Heart left ventricle (tissue), 13 donors: ENCODE measurements at regions not wholly inside any gene's neighbourhood (a gene's known extent, or its start where the extent isn't known, plus 50 kb on each side); places are given as distances from the start of the nearest gene placed in this dataset.

ENCODE experiments used
- CTCF ChIP-seq, 12 donors: fragments of 200-600 bp; sonication (generic) in 4 of 12; IDR thresholded peaks; one replicate each; pipeline versions ENCODE4 v1.5.0 to v1.8.0; 2018 to 2022; ENCODE audit warnings: antibody characterized with exemption in 12 of 12, mild to moderate bottlenecking in 5 of 12
- POLR2A ChIP-seq, 2 donors: fragments of 450-650 bp; IDR thresholded peaks; one replicate each; pipeline ENCODE4 v1.6.1; 2017; ENCODE audit warnings: antibody characterized with exemption in 2 of 2, mild to moderate bottlenecking in 2 of 2, moderate library complexity in 2 of 2
- donor health status: ischemic (EF 13 %, LVEDD 7.1; RV severe dilation, severe dysfunction).
- donor health status: DM: no; HTN: yes; CAD: no.
- donor health status: DM: no; HTN: no; CAD: no.
- donor health status: ischemic (EF 25% LVEDD 6.9; RV normal size, moderate dysfunction).
- donor health status: ischemic (EF 25% LVEDD 5.7; RV mildly dilated, moderate dysfunction).
- donor health status: ischemic (EF 35%, LVEDD 5.7; RV mildly dilated, moderate dysfunction).
- donor health status: nonischemic (EF 11% LVEDD 7.7; RV severe dilation, severe dysfunction).
- donor health status: DM: yes; HTN: yes; CAD: no.
- donor health status: PGD.
- donor health status: ischemic (EF 29% LVEDD 5.4; RV normal size, mild dysfunction).
- donor health status: nonischemic (EF 23%, LVEDD 6.1; RV moderate dilation, normal function).

- TF ChIP-seq CTCF (IDR thresholded peaks at IDR 0.05) (no peak), POLR2A (IDR thresholded peaks at IDR 0.05) (no peak)
These were observed 1527.3 kb downstream of the TECRL start for GRCh38 chr4:62881901-62882300.
